ENCODE measurements at regions not wholly inside any gene's neighbourhood (a gene's known extent, or its start where the extent isn't known, plus 50 kb on each side); places are given as distances from the start of the nearest gene placed in this dataset.
"Not testable (repeated sequence)": the region's sequence is repeated elsewhere in the genome, so short reads cannot be mapped to it uniquely, and the experiment has no call there.

DNA sequence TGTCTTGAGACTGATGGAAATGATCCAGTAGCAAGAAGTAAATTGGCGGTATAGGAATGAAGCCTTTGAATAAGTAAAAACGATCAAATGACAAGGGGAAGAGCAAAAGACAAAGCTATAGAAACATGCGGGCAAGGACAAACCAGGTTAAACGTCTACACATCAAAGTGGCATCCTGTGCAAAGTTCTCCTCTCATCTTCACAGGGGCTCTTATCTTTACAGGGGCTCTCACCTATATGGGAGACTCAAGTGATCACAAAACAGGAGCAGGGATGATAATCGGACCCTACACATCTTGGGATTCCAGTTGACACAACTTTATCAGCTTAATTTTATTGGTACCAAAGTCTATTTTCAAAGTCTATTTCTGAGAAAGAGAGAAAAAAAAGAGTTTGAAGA lies 1778.9 kb upstream of the CELF4 start:
- Mint-ChIP-seq H3K9me3 (peaks cover 22 to 30% of the 10 kb centered on the region in 2 donors), H3K27ac (no peak overlapping the region), H3K36me3 (peaks cover 0 to 6% of the 10 kb centered on the region in 2 donors)
- DNase-seq (ENCODE audit: low spot score in 2 of 2) (no peak), ATAC-seq (no peak)

DNA sequence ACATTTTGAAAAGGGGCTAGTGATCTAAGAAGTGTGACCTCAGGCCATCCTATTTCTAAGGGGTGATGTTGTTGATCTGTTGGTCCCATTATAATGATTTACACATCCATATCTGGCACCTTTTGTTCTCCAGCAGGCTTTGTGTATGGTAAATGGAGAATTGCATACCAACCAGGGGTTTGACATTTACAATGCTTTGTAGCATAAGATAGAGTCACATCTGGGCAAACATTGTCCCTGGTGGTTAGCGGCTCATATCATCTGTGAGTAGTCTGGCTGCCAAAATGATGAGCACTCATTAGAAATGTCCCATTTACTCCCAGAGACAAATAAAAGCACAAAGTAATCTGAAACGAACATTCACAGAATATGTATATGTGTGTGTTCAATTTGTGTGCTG lies 1775.5 kb upstream of the CELF4 start:
- no peak for ATAC-seq
- Mint-ChIP-seq H3K9me3 (peaks cover 21 to 24% of the 10 kb centered on the region in 2 donors), H3K36me3 (peaks cover 0 to 6% of the 10 kb centered on the region in 2 donors), H3K27ac (no peak overlapping the region)
- DNase-seq (ENCODE audit: low spot score in 2 of 2) = no peak

DNA sequence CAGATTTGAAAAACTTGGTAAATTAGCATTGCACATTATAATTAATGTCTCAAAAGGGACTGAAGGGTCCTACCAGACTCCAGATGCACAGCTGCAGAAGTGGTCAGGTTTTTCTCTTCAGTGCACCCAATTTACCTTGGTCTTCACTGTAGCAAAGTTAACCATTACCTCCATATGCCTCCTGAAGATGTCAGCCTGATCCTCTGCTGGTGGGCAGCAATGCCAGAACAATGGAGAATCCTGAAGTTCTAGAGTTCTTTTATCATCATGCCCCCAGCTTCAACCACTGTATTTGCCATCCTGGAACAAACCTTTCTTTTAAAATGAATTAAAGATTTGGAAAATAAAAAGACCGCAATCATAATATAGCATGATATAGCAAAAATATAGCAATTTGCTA lies 1774.8 kb upstream of the CELF4 start:
- H3K9me3 Mint-ChIP-seq = peaks cover 24 to 28% of the 10 kb centered on the region in 2 donors
- no peak overlapping the region for H3K27ac Mint-ChIP-seq
- DNase-seq (ENCODE audit: low spot score in 2 of 2) = no peak
- peaks cover 0 to 6% of the 10 kb centered on the region in 2 donors for H3K36me3 Mint-ChIP-seq
- ATAC-seq = no peak

DNA sequence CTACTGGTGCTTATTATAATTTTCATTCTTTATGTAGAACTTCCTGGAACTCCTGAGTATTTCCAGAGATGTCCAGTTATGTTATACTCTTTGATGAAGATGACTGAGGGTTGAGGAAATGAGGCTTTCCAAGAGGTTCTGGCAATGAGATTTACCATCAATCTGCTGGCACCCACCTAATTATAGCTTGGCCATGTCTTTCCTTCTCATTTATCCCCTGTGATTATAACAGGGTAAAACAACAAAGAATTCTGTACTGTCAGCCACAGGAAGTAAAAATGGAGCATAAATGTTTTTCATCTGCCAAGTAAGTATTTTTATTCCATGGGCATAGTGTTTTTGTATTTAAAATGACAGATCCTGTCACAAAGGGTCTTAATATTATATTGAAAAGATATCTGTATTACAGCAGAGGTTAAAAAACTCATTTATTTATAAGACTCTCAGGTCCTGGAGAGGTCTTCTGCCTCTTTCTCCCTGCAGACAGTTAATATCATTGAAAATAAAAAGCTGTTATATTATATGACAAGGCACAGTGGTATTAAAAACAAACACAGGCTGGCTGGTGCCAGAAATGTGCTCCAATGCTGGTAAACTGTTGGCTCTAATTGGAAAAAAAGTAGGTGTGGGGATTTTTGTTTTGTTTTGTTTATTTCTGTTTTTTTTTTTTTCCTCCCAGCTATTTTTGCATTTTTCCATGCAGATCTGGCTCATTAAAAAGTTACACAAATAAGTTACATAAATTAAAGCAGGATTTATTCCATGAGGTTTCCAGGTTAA lies 1764.1 kb upstream of the CELF4 start:
- Mint-ChIP-seq H3K27ac (no peak overlapping the region), H3K9me3 (peaks cover 8 to 12% of the 10 kb centered on the region in 2 donors), H3K36me3 (no peaks in the 10 kb centered on the region)
- no peak for ATAC-seq
- DNase-seq (ENCODE audit: low spot score in 2 of 2) = no peak

DNA sequence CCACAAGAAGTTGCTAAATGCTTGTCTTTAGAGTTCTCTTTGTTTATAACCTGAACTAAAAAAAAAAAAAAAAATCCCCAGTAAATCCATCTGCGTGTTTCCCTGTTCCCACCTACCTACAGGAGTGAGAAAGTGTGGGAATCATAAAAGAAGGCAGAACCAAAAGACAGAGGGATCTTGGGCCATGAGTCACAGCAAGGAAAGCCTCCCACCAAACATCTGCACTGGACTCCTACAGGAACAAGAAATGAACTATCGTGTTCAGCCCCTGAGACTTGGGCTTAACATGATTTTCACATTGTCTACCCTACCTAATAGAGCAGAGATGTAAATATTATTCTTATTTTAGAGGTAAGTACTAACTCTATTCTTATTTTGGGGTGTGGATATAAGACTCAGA lies 1761.2 kb upstream of the CELF4 start:
- Mint-ChIP-seq H3K36me3 (no peaks in the 10 kb centered on the region), H3K27ac (no peak overlapping the region), H3K9me3 (peaks cover 2 to 14% of the 10 kb centered on the region in 2 donors)
- no peak for DNase-seq (ENCODE audit: low spot score in 2 of 2)
- ATAC-seq = no peak

DNA sequence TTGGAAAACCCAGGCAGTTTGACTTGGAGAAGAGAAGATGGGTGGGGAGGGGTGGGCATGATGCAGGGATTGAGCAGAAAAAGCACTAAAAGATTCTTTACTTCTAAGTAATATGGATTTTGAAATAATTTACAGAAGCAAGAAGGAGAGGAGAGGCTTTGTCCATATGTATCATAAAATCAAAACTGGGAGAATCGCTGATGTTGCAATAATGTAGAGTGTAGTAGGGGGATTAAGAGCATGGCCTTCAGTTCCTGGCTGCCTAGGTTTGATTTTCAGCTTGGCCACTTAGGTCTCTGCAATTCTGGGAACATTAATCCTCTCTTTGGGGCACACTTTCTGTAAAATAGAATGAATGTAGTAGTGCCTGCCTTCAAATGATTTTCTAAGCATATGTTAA lies 1760.4 kb upstream of the CELF4 start:
- DNase-seq (ENCODE audit: low spot score in 2 of 2) = no peak
- no peak overlapping the region for H3K27ac Mint-ChIP-seq
- ATAC-seq = no peak
- no peaks in the 10 kb centered on the region for H3K36me3 Mint-ChIP-seq
- peaks cover 2 to 13% of the 10 kb centered on the region in 2 donors for H3K9me3 Mint-ChIP-seq

DNA sequence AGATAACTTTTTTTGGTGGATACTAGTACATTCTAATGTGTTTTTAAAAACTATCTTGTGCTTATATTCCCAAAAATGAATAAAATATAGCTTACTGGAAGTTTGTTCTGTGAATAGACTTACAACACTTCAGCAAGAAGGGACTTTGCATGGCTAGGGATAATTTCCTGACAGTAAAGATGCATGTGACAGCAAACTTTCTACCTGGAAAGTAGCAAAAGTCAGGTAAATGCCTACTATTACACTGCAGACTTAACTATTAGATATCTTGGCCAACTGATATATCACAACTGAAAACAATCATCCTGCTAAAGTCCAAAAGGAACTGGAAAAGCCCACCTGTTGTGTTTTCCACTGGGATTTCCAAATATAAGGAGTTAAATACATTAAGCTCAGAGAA lies 1753.5 kb upstream of the CELF4 start:
- no peak for DNase-seq (ENCODE audit: low spot score in 2 of 2)
- H3K9me3 Mint-ChIP-seq = peaks cover 0 to 9% of the 10 kb centered on the region in 2 donors
- no peak for ATAC-seq
- no peaks in the 10 kb centered on the region for H3K36me3 Mint-ChIP-seq
- no peak overlapping the region for H3K27ac Mint-ChIP-seq

DNA sequence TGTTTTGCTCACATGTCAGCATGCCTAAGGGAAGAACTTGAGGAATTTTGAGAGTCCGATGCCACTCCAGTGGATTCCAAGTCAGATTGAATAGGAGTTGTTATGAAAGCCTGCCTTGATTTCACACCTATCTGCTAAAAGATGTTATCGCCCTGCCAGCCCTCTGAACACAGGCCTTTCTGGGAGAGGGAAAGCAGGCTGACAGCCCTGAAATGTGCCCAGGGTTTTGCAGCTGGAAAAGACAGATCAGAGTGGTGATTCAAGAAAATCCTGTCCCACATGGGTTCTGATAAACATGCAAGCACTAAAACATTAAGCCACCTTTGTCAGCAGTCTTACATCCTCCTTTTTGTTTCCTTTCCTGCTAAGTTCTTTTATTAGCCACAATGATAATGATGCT lies 1752.9 kb upstream of the CELF4 start:
- Mint-ChIP-seq H3K36me3 (no peaks in the 10 kb centered on the region), H3K9me3 (peaks cover 2 to 14% of the 10 kb centered on the region in 2 donors), H3K27ac (no peak overlapping the region)
- ATAC-seq (no peak), DNase-seq (ENCODE audit: low spot score in 2 of 2) (no peak)

DNA sequence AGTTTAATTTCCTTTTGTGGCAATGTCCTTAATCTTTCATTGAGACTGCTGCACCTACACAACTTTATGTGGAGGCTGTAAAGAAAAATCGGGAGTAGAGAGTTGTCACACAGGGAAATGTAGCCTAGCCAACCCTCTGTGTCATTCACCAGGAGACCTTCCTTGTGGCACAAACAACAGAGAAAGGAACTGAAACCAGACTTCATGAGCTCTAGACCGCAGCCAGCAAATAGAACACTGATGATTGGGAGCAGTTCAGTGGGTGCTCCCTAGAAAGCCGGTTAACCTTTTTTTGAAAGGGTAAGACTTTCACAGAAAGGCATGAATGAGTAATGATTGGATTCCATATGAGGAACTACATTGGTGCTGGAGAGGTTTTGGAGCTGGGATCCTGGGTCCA lies 1752.4 kb upstream of the CELF4 start:
- no peaks in the 10 kb centered on the region for H3K36me3 Mint-ChIP-seq

DNA sequence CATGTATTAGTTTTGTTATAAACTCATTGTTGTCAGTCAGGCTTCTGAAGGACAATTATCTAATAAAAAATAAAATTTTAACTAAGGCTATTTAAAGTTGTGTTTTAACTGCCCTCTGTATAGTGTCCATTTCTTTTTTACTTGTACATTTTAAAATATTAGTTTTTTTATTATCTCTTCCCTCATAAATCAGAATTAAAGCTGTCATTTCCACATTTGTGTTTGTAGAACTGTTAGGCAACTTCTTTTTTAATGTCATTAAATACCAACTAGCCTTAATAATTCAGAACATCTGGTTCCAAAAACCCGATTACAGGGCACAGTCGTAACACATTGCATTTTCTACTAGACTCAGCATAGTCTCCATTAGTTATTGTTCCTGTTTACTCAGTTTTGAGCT lies 1749.0 kb upstream of the CELF4 start:
- H3K36me3 Mint-ChIP-seq = peaks cover 0 to 12% of the 10 kb centered on the region in 2 donors
- peaks cover 20 to 22% of the 10 kb centered on the region in 2 donors for H3K9me3 Mint-ChIP-seq
- DNase-seq (ENCODE audit: low spot score in 2 of 2) = no peak
- ATAC-seq = no peak
- no peak overlapping the region for H3K27ac Mint-ChIP-seq

More for the DNA sequence above, 1752.4 kb upstream of the CELF4 start:
- H3K9me3 Mint-ChIP-seq = peaks cover 4 to 16% of the 10 kb centered on the region in 2 donors
- ATAC-seq (no peak), DNase-seq (ENCODE audit: low spot score in 2 of 2) (no peak)
- no peak overlapping the region for H3K27ac Mint-ChIP-seq

DNA sequence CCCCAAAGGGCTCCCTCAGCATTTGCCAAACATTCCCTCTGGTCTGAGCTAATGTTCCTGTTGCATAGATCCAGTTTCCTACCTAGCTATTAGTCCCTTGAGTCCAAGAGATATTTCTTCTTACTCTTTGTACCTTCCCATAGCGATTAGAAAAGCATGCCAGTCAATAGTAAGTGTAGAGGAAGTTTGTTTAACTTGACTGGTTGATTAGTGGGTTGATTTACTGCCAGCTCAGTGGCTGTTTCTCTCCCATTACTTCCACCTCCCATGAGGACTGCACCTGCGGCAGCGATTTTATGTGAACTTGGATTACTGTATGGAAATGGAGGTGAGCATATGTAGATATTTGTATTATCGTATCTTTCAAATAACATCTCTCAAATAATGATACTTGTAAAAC lies 1748.4 kb upstream of the CELF4 start:
- ATAC-seq = no peak
- DNase-seq (ENCODE audit: low spot score in 2 of 2) = no peak
- peaks cover 20 to 22% of the 10 kb centered on the region in 2 donors for H3K9me3 Mint-ChIP-seq
- H3K27ac Mint-ChIP-seq = no peak overlapping the region
- H3K36me3 Mint-ChIP-seq = peaks cover 0 to 12% of the 10 kb centered on the region in 2 donors

DNA sequence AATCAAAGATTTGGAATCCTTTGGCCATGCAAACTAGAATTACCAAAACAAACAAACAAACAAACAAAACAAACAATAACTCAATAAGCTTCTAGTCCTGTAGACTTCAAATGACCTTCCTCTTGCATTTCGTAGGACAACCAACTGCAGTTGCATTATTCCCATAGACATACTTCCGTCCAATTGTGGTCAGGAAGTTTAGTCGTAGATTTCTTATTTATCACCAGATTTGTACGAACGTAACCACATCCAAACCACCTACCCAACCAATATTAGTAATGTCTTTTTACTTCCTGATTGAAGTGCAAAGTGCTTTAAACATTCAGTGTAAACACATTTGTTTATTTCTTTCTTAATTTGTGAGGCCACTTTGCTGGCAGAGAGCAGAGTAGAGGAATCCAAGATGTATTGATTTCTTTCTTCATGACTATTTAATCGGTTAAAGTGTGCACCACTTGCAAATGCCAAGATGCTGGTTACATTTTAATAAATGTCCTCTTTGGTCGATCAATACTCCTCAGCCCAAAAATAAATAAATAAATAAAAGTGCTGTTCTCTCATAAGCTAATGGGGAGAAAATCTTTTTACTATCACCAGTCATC lies 1745.6 kb upstream of the CELF4 start:
- ATAC-seq (no peak), DNase-seq (ENCODE audit: low spot score in 2 of 2) (no peak)
- H3K36me3 Mint-ChIP-seq = peaks cover 0 to 12% of the 10 kb centered on the region in 2 donors
- peaks cover 22 to 26% of the 10 kb centered on the region in 2 donors for H3K9me3 Mint-ChIP-seq
- H3K27ac Mint-ChIP-seq = no peak overlapping the region

DNA sequence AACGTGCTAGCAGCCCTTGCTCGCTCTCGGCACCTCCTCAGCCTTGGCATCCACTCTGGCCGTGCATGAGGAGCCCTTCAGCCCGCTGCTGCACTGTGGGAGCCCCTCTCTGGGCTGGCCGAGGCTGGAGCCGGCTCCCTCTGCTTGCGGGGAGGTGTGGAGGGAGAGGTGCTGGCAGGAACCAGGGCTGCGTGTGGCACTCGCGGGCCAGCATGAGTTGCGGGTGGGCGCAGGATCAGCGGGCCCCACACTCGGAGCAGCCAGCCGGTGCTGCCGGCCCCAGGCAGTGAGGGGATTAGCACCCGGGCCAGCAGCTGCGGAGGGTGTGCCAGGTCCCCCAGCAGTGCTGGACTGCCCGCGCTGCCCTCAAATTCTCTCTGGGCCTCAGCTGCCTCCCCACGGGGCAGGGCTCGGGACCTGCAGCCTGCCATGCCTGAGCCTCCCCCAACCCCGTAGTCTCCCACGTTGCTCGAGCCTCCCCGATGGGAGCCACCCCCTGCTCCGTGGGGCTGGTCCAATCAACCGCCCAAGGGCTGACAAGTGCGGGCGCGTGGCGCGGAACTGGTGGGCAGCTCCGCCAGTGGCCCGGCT lies 1743.4 kb upstream of the CELF4 start:
- peaks cover 0 to 12% of the 10 kb centered on the region in 2 donors for H3K36me3 Mint-ChIP-seq
- not testable (repeated sequence) for ATAC-seq

DNA sequence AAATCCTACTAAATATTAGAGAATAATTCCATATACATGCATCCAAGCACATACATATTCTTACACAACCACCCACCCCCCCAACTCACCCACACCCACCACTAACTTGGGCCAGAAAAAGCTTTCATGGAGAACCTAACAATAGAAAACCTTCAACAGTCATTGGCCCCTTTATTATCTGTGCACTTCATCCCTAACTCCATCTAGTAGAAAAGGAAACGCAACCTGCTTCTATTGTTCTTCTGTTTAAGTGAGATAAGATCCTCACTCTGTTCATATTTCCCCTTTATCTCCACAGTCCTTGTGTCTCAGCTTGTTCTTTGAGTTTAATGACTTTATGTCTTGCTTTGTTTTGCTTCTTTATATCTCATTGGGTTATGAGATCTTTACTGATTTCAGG lies 1740.2 kb upstream of the CELF4 start:
- peaks cover 0 to 12% of the 10 kb centered on the region in 2 donors for H3K36me3 Mint-ChIP-seq
- H3K9me3 Mint-ChIP-seq = peaks cover 14 to 21% of the 10 kb centered on the region in 2 donors
- DNase-seq (ENCODE audit: low spot score in 2 of 2) (no peak), ATAC-seq (no peak)
- no peak overlapping the region for H3K27ac Mint-ChIP-seq

More for the DNA sequence above, 1743.4 kb upstream of the CELF4 start:
- H3K9me3 Mint-ChIP-seq = peaks cover 22 to 30% of the 10 kb centered on the region in 2 donors
- DNase-seq (ENCODE audit: low spot score in 2 of 2); H3K27ac Mint-ChIP-seq: not testable (repeated sequence)

DNA sequence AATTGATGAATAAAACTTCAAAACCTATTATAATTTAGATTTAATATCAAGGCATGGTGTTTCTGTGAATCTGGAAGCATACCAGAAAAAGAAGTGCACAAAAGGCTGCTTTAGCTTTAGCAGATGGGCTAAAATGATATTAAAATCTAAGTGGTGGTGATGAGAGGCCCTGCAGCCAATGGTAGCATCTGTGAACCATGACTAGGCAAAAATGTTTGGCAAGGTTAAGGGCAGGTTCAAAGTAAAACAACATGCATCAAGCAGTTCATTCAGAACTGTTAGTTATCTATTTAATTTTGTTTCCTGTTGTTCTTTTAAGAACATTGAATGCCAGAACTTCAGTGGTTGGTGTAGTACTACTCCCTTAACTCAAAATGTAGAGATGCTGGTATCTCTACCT lies 1736.9 kb upstream of the CELF4 start:
- H3K36me3 Mint-ChIP-seq = no peaks in the 10 kb centered on the region
- no peak for DNase-seq (ENCODE audit: low spot score in 2 of 2)
- peaks cover 4 to 7% of the 10 kb centered on the region in 2 donors for H3K9me3 Mint-ChIP-seq
- no peak overlapping the region for H3K27ac Mint-ChIP-seq
- ATAC-seq = no peak

DNA sequence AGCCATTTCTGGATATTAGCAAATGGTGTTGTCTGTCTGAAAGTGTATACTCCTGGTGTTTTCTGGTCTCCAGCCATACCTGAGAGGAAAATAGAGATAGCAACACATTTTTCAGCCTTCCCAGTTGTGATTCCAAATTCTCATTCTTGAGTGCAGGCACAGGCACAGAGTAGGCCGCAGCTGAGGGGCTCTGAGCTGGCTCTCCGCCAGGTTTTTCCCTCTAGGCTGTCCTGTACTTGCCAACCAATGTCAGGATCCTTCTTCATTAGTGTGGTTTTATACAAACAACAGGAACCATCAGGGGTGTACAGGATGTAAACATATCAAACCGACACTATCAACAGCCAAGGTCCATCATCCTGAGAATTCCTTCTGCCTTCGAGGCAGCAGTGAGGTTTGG lies 1733.6 kb upstream of the CELF4 start:
- no peak overlapping the region for H3K27ac Mint-ChIP-seq
- ATAC-seq (no peak), DNase-seq (ENCODE audit: low spot score in 2 of 2) (no peak)
- peaks cover 7 to 17% of the 10 kb centered on the region in 2 donors for H3K9me3 Mint-ChIP-seq
- no peaks in the 10 kb centered on the region for H3K36me3 Mint-ChIP-seq

DNA sequence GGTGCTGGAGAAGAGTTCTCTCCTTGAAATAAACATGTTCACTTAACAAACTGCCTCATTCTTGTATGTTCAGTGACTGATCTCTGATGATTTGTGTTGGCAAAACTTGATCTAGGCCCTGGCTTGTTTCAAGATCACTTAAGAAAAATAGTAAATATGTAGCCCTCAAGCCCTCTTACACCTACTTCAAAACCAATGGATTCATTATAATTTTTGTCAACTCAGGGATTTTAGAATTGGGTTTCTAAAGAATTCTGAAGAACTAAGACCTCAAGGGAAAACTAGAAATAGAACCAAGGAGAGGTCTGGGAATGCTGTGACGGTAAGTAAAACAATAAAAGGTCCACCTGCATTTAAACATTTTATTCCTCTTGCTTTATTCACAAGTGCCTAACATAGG lies 1731.6 kb upstream of the CELF4 start:
- H3K9me3 Mint-ChIP-seq = peaks cover 9 to 24% of the 10 kb centered on the region in 2 donors
- H3K36me3 Mint-ChIP-seq = no peaks in the 10 kb centered on the region
- ATAC-seq (no peak), DNase-seq (ENCODE audit: low spot score in 2 of 2) (no peak)
- H3K27ac Mint-ChIP-seq = no peak overlapping the region

Data from activated naive CD4-positive, alpha-beta T cell treated with anti-CD3 and anti-CD28 coated beads, Interleukin-2, amount 50 U/mL, for 72 hours (primary cell).